H1 (cell line): ENCODE measurements at regions not wholly inside any gene's neighbourhood (a gene's known extent, or its start where the extent isn't known, plus 50 kb on each side); places are given as distances from the start of the nearest gene placed in this dataset.

Source experiments
- CHD7 ChIP-seq: fragments of 300-600 bp; sonication (generic); IDR thresholded peaks from 2 replicates; pipeline ENCODE4 v1.7.1; 2012; ENCODE audit warnings: low read length, moderate library complexity, mild to moderate bottlenecking, inconsistent platforms; ENCODE audit not compliant: insufficient replicate concordance
- CREB1 ChIP-seq: IDR thresholded peaks from 2 replicates; pipeline ENCODE4 v1.6.1; 2012; ENCODE audit warnings: inconsistent platforms
- EGR1 ChIP-seq: IDR thresholded peaks from 2 replicates; pipeline ENCODE4 v1.6.1; 2011; ENCODE audit warnings: low read depth, low read length, borderline replicate concordance
- EP300 ChIP-seq, 2 experiments: IDR thresholded peaks; 1 replicate in 1 of 2; 2 replicates in 1 of 2; pipeline ENCODE4 v1.6.1; 2011 to 2012; ENCODE audit warnings: low read depth in 2 of 2, low read length in 2 of 2, mild to moderate bottlenecking in 2 of 2, borderline replicate concordance in 1 of 2, inconsistent platforms in 1 of 2, moderate library complexity in 1 of 2
- HDAC6 ChIP-seq: IDR thresholded peaks from one replicate; pipeline ENCODE4 v1.7.1; 2012; ENCODE audit warnings: low read depth, mild to moderate bottlenecking, inconsistent platforms, low read length, moderate library complexity
- POLR2AphosphoS5 ChIP-seq: IDR thresholded peaks from 2 replicates; pipeline ENCODE4 v1.6.1; 2011; ENCODE audit warnings: low read depth, low read length
- SRF ChIP-seq: IDR thresholded peaks from 2 replicates; pipeline ENCODE4 v1.6.1; 2011; ENCODE audit warnings: mild to moderate bottlenecking, low read depth, low read length, moderate library complexity
- TEAD4 ChIP-seq: IDR thresholded peaks from 2 replicates; pipeline ENCODE4 v1.6.1; 2012; ENCODE audit warnings: low read depth, low read length, inconsistent platforms, mixed read lengths
- TF ChIP-seq, protein P1 (sequence below), 3 experiments: IDR thresholded peaks; 1 replicate in 2 of 3; 2 replicates in 1 of 3; pipeline versions ENCODE4 v1.5.1 to v1.6.1; 2011; ENCODE audit warnings: low read length in 3 of 3, mild to moderate bottlenecking in 3 of 3, inconsistent platforms in 2 of 3, low read depth in 1 of 3, moderate library complexity in 1 of 3; ENCODE audit not compliant: insufficient read depth in 1 of 3; ENCODE audit errors: control extremely low read depth in 1 of 3
- TF ChIP-seq, protein P2 (sequence below): IDR thresholded peaks from 2 replicates; pipeline ENCODE4 v1.6.1; 2011; ENCODE audit warnings: low read depth, mild to moderate bottlenecking, low read length; ENCODE audit not compliant: insufficient read depth

DNA sequence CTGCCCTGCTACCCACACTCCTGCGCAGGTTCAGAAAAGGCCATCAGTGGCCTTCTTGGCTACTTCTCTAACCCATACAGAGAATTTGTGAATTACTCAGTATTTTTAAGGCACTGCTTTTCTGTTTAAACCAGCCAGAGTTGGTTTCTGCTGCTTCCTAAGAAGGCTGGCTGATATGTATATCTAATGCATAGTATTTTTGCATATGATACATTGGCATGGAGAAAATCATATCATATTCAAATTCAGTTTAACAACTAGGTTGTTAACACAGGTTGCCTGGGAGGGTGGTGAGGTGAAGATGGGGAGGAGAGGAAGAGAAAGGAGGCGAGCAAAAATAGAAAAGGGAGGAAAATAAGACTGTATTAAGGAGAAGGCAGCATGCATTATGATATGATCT is 132.8 kb upstream of the ADPGK start:
- TF ChIP-seq, protein P1, sequence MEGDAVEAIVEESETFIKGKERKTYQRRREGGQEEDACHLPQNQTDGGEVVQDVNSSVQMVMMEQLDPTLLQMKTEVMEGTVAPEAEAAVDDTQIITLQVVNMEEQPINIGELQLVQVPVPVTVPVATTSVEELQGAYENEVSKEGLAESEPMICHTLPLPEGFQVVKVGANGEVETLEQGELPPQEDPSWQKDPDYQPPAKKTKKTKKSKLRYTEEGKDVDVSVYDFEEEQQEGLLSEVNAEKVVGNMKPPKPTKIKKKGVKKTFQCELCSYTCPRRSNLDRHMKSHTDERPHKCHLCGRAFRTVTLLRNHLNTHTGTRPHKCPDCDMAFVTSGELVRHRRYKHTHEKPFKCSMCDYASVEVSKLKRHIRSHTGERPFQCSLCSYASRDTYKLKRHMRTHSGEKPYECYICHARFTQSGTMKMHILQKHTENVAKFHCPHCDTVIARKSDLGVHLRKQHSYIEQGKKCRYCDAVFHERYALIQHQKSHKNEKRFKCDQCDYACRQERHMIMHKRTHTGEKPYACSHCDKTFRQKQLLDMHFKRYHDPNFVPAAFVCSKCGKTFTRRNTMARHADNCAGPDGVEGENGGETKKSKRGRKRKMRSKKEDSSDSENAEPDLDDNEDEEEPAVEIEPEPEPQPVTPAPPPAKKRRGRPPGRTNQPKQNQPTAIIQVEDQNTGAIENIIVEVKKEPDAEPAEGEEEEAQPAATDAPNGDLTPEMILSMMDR (IDR thresholded peaks at IDR 0.05; ENCODE audit: control extremely low read depth in 1 of 3, insufficient read depth in 1 of 3, low read depth in 1 of 3, low read length in 3 of 3) = no peak
- TF ChIP-seq SRF = no peak
- no peak for TF ChIP-seq CREB1
- TF ChIP-seq HDAC6 = no peak
- no peak for TF ChIP-seq CHD7
- TF ChIP-seq, protein P2, sequence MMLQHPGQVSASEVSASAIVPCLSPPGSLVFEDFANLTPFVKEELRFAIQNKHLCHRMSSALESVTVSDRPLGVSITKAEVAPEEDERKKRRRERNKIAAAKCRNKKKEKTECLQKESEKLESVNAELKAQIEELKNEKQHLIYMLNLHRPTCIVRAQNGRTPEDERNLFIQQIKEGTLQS = no peak
- TF ChIP-seq POLR2AphosphoS5 = no peak
- no peak for TF ChIP-seq EP300 (IDR thresholded peaks at IDR 0.05; ENCODE audit: borderline replicate concordance in 1 of 2, low read depth in 2 of 2, low read length in 2 of 2)
- TF ChIP-seq EGR1 = no peak
- no peak for TF ChIP-seq TEAD4
